GM21515 (cell line): ENCODE measurements at regions not wholly inside any gene's neighbourhood (a gene's known extent, or its start where the extent isn't known, plus 50 kb on each side); places are given as distances from the start of the nearest gene placed in this dataset.

ENCODE experiments used
- ATAC-seq: cut with Tn5 transposase; IDR thresholded peaks from one replicate; pipeline ENCODE4 v1.9.1; 2021; ENCODE audit not compliant: unreplicated experiment

- ATAC-seq, result no peak
These were observed 388.7 kb upstream of the TBX3 start for GRCh38 chr12:115072712-115073111.

- no peak for ATAC-seq
These were observed 386.3 kb upstream of the TBX3 start for GRCh38 chr12:115070313-115070712.

GRCh38 chr12:115064296-115064695 is 380.3 kb upstream of the TBX3 start:
- no peak for ATAC-seq

- ATAC-seq, result no peak
These were observed 378.8 kb upstream of the TBX3 start for GRCh38 chr12:115062741-115063140.

GRCh38 chr12:115060477-115061168 is 376.6 kb upstream of the TBX3 start:
- no peak for ATAC-seq

- ATAC-seq, result no peak
These were observed 373.5 kb upstream of the TBX3 start for GRCh38 chr12:115057445-115057844.

GRCh38 chr12:115051378-115051777 is 367.4 kb upstream of the TBX3 start:
- no peak for ATAC-seq

- no peak for ATAC-seq
These were observed 365.6 kb upstream of the TBX3 start for GRCh38 chr12:115049614-115050013.

GRCh38 chr12:115046805-115047204 is 362.8 kb upstream of the TBX3 start:
- ATAC-seq, result no peak

- ATAC-seq, result no peak
These were observed 360.1 kb upstream of the TBX3 start for GRCh38 chr12:115044073-115044472.

GRCh38 chr12:115043079-115043478 is 359.1 kb upstream of the TBX3 start:
- ATAC-seq, result no peak

GRCh38 chr12:115042341-115042740 is 358.4 kb upstream of the TBX3 start:
- ATAC-seq, result no peak

- no peak for ATAC-seq
These were observed 353.9 kb upstream of the TBX3 start for GRCh38 chr12:115037830-115038229.

- no peak for ATAC-seq
These were observed 351.6 kb upstream of the TBX3 start for GRCh38 chr12:115035535-115036107.

- ATAC-seq, result no peak
These were observed 348.5 kb upstream of the TBX3 start for GRCh38 chr12:115032521-115032920.

GRCh38 chr12:115030017-115030416 is 346.0 kb upstream of the TBX3 start:
- no peak for ATAC-seq

- ATAC-seq, result no peak
These were observed 340.6 kb upstream of the TBX3 start for GRCh38 chr12:115024531-115024930.

GRCh38 chr12:115023279-115024265 is 339.6 kb upstream of the TBX3 start:
- no peak for ATAC-seq

GRCh38 chr12:115020091-115020490 is 336.1 kb upstream of the TBX3 start:
- no peak for ATAC-seq

GRCh38 chr12:115017346-115017745 is 333.4 kb upstream of the TBX3 start:
- ATAC-seq, result no peak

GRCh38 chr12:115013236-115013981 is 329.4 kb upstream of the TBX3 start:
- no peak for ATAC-seq
